Coronary artery (tissue), 2 donors: ENCODE measurements at regions not wholly inside any gene's neighbourhood (a gene's known extent, or its start where the extent isn't known, plus 50 kb on each side); places are given as distances from the start of the nearest gene placed in this dataset.
"Not testable (repeated sequence)": the region's sequence is repeated elsewhere in the genome, so short reads cannot be mapped to it uniquely, and the experiment has no call there.

Experiments
- DNase-seq: peaks from one replicate; pipeline ENCODE4 v3.0.0-alpha.2; 2017; ENCODE audit warnings: low spot score
- H3K27ac ChIP-seq, 2 donors: fragments of 200-600 bp; sonication (generic); one replicate each; pipeline ENCODE4 v1.5.1; 2016 to 2019
- H3K4me3 ChIP-seq: fragments of 200-600 bp; sonication (generic); 2 replicates; pipeline ENCODE4 v1.5.1; 2016; ENCODE audit warnings: mild to moderate bottlenecking, moderate library complexity
- CTCF ChIP-seq: fragments of 200-600 bp; sonication (generic); IDR thresholded peaks from one replicate; pipeline ENCODE4 v1.5.1; 2019; ENCODE audit warnings: antibody characterized with exemption

GRCh38 chr7:94146408-94146807 lies 142.3 kb upstream of the BET1 start:
- DNase-seq, result no peak
- H3K4me3 ChIP-seq, result no peak overlapping the region
- no peak overlapping the region for H3K27ac ChIP-seq
- TF ChIP-seq CTCF, result no peak

- no peak for TF ChIP-seq CTCF
- H3K27ac ChIP-seq, result no peak overlapping the region
- DNase-seq, result no peak
- no peak overlapping the region for H3K4me3 ChIP-seq
These were observed 145.8 kb upstream of the BET1 start for GRCh38 chr7:94149789-94150545.

- no peak for TF ChIP-seq CTCF
- Histone ChIP-seq H3K27ac (no peak overlapping the region), H3K4me3 (no peak overlapping the region)
- no peak for DNase-seq
These were observed 150.0 kb upstream of the BET1 start for GRCh38 chr7:94154182-94154581.

- TF ChIP-seq CTCF, result no peak
- Histone ChIP-seq H3K27ac (no peak overlapping the region), H3K4me3 (no peak overlapping the region)
- DNase-seq, result no peak
These were observed 150.7 kb upstream of the BET1 start for GRCh38 chr7:94154858-94155257.

- not testable (repeated sequence) for DNase-seq, H3K4me3 ChIP-seq, H3K27ac ChIP-seq
These were observed 153.6 kb upstream of the BET1 start for GRCh38 chr7:94157659-94158306.

GRCh38 chr7:94160719-94161435 lies 156.7 kb upstream of the BET1 start:
- TF ChIP-seq CTCF, result no peak
- Histone ChIP-seq H3K4me3 (no peak overlapping the region), H3K27ac (no peak overlapping the region)
- DNase-seq, result no peak

- no peak for DNase-seq
- Histone ChIP-seq H3K4me3 (no peak overlapping the region), H3K27ac (no peak overlapping the region)
- no peak for TF ChIP-seq CTCF
These were observed 157.3 kb upstream of the BET1 start for GRCh38 chr7:94161476-94161875.
